H1 (cell line): ENCODE measurements at regions not wholly inside any gene's neighbourhood (a gene's known extent, or its start where the extent isn't known, plus 50 kb on each side); places are given as distances from the start of the nearest gene placed in this dataset.

Experiments used
- CTCF ChIA-PET: fragments of 300-600 bp; sonication (Branson Sonifier 250); formaldehyde crosslinking; loops from one replicate; lab custom pipeline; 2021; ENCODE audit not compliant: partially characterized antibody; lab: Charles Lee
- POLR2A ChIA-PET: fragments of 300-600 bp; sonication (Branson Sonifier 250); formaldehyde crosslinking; loops from one replicate; lab custom pipeline; 2021; ENCODE audit warnings: inconsistent platforms; ENCODE audit not compliant: partially characterized antibody; lab: Charles Lee
- DNase-seq, 2 experiments: peaks; one replicate each; pipeline versions ENCODE4 v3.0.0 to v3.0.0-alpha.2; 2010 to 2022; ENCODE audit warnings: low spot score in 2 of 2, low read depth in 1 of 2, mixed read lengths in 1 of 2
- FAIRE-seq: peaks from 2 replicates; lab custom pipeline; 2011; peaks lifted over from hg19 to GRCh38; lab: Jason Lieb, UNC
- H2AFZ ChIP-seq: 2 replicates; pipeline ENCODE4 v1.8.1; 2012; ENCODE audit warnings: low read length, inconsistent platforms
- H2AK5ac ChIP-seq: 2 replicates; pipeline ENCODE4 v1.6.1; 2013; ENCODE audit warnings: low read depth, low read length
- H2BK120ac ChIP-seq: replicated peaks from 2 replicates; pipeline ENCODE3; 2013; ENCODE audit warnings: low read depth, low read length, inconsistent platforms
- H2BK12ac ChIP-seq: 2 replicates; pipeline ENCODE4 v1.6.1; 2013; ENCODE audit warnings: low read depth, low read length
- H2BK15ac ChIP-seq: 2 replicates; pipeline ENCODE4 v1.6.1; 2013; ENCODE audit warnings: low read length
- H2BK20ac ChIP-seq: 2 replicates; pipeline ENCODE4 v1.6.1; 2013; ENCODE audit warnings: low read length
- H2BK5ac ChIP-seq: 2 replicates; pipeline ENCODE4 v1.6.1; 2013; ENCODE audit warnings: low read depth, low read length
- H3K14ac ChIP-seq: 2 replicates; pipeline ENCODE4 v1.6.1; 2013; ENCODE audit warnings: inconsistent platforms; ENCODE audit not compliant: insufficient read length
- H3K18ac ChIP-seq: 2 replicates; pipeline ENCODE4 v1.6.1; 2013; ENCODE audit warnings: low read length; ENCODE audit errors: extremely low read depth
- H3K23ac ChIP-seq: 2 replicates; pipeline ENCODE4 v1.6.1; 2013; ENCODE audit warnings: inconsistent platforms; ENCODE audit not compliant: insufficient read length
- H3K23me2 ChIP-seq: 2 replicates; pipeline ENCODE4 v1.6.1; 2013; ENCODE audit warnings: low read depth, low read length
- H3K27ac ChIP-seq: 2 replicates; pipeline ENCODE4 v1.6.1; 2011; ENCODE audit warnings: low read depth, low read length, inconsistent platforms
- H3K27me3 ChIP-seq, 4 experiments: replicated peaks in 1 of 4; 1 replicate in 1 of 4; 2 replicates in 3 of 4; pipeline versions ENCODE4 v1.6.1 to v1.8.1; 2011 to 2013; ENCODE audit warnings: low read length in 3 of 4, mild to moderate bottlenecking in 3 of 4, inconsistent platforms in 2 of 4, mixed read lengths in 2 of 4, moderate library complexity in 1 of 4; ENCODE audit not compliant: control insufficient read depth in 3 of 4, insufficient read depth in 3 of 4; ENCODE audit errors: extremely low read depth in 1 of 4
- H3K36me3 ChIP-seq, 4 experiments: 2 replicates each; pipeline versions ENCODE4 v1.6.1 to v1.8.1; 2011 to 2013; ENCODE audit warnings: mild to moderate bottlenecking in 4 of 4, low read length in 3 of 4, moderate library complexity in 2 of 4, control low read depth in 1 of 4, inconsistent platforms in 1 of 4; ENCODE audit not compliant: insufficient read depth in 4 of 4, control insufficient read depth in 2 of 4
- H3K4ac ChIP-seq: replicated peaks from 2 replicates; pipeline ENCODE3; 2013; ENCODE audit warnings: low read length, low read depth, mixed read lengths, inconsistent platforms; ENCODE audit not compliant: insufficient read length
- H3K4me1 ChIP-seq, 4 experiments: replicated peaks in 1 of 4; 1 replicate in 1 of 4; 2 replicates in 3 of 4; pipeline versions ENCODE4 v1.6.1 to v1.8.1; 2011 to 2013; ENCODE audit warnings: low read length in 3 of 4, inconsistent platforms in 2 of 4, mixed read lengths in 1 of 4; ENCODE audit not compliant: insufficient read depth in 4 of 4, control insufficient read depth in 3 of 4
- H3K4me2 ChIP-seq, 2 experiments: 2 replicates each; pipeline versions ENCODE4 v1.6.1 to v1.8.1; 2011 to 2013; ENCODE audit warnings: low read depth in 2 of 2, low read length in 2 of 2, control low read depth in 1 of 2, inconsistent platforms in 1 of 2, mild to moderate bottlenecking in 1 of 2; ENCODE audit not compliant: insufficient read depth in 1 of 2
- H3K4me3 ChIP-seq, 4 experiments: fragments of 200-600, 300-600 bp in 1 of 4; sonication (generic), shearing (Covaris generic), sonication (Bioruptor Twin) in 1 of 4; 2 replicates each; pipeline versions ENCODE4 v1.5.1 to v1.8.1; 2011 to 2016; ENCODE audit warnings: low read length in 4 of 4, low read depth in 3 of 4, control low read depth in 2 of 4, inconsistent platforms in 2 of 4, mild to moderate bottlenecking in 2 of 4, mixed read lengths in 1 of 4, moderate library complexity in 1 of 4; ENCODE audit not compliant: insufficient read depth in 2 of 4; ENCODE audit errors: extremely low read depth in 1 of 4
- H3K56ac ChIP-seq: replicated peaks from 2 replicates; pipeline ENCODE3; 2013; ENCODE audit warnings: low read depth, mild to moderate bottlenecking, mixed read lengths, low read length, inconsistent platforms; ENCODE audit not compliant: insufficient read length
- H3K79me1 ChIP-seq: 2 replicates; pipeline ENCODE4 v1.6.1; 2013; ENCODE audit warnings: low read depth, low read length, control low read depth
- H3K79me2 ChIP-seq, 2 experiments: 2 replicates each; pipeline versions ENCODE4 v1.6.1 to v1.8.1; 2012 to 2013; ENCODE audit warnings: low read length in 2 of 2, mild to moderate bottlenecking in 2 of 2, inconsistent platforms in 1 of 2; ENCODE audit not compliant: insufficient read depth in 2 of 2, control insufficient read depth in 1 of 2
- H3K9ac ChIP-seq, 4 experiments: replicated peaks in 1 of 4; 1 replicate in 1 of 4; 2 replicates in 3 of 4; pipeline versions ENCODE4 v1.6.1 to v1.8.1; 2011 to 2013; ENCODE audit warnings: low read depth in 3 of 4, low read length in 3 of 4, control low read depth in 2 of 4, mild to moderate bottlenecking in 2 of 4, moderate library complexity in 2 of 4, inconsistent platforms in 1 of 4; ENCODE audit errors: extremely low read depth in 1 of 4
- H3K9me3 ChIP-seq, 2 experiments: 2 replicates each; pipeline versions ENCODE4 v1.6.1 to v1.8.1; 2012 to 2013; ENCODE audit warnings: mild to moderate bottlenecking in 2 of 2, moderate library complexity in 2 of 2, control low read depth in 1 of 2, inconsistent platforms in 1 of 2, low read depth in 1 of 2, low read length in 1 of 2, mixed read lengths in 1 of 2; ENCODE audit not compliant: insufficient read depth in 2 of 2
- H4K20me1 ChIP-seq, 2 experiments: replicated peaks in 1 of 2; 2 replicates each; pipeline versions ENCODE3 to v1.8.1; 2011 to 2013; ENCODE audit warnings: inconsistent platforms in 2 of 2, low read length in 2 of 2, mild to moderate bottlenecking in 1 of 2; ENCODE audit not compliant: insufficient read depth in 2 of 2, control insufficient read depth in 1 of 2
- H4K5ac ChIP-seq: 2 replicates; pipeline ENCODE4 v1.6.1; 2013; ENCODE audit warnings: low read length, low read depth, mixed read lengths, inconsistent platforms; ENCODE audit not compliant: insufficient read length
- H4K8ac ChIP-seq: 2 replicates; pipeline ENCODE4 v1.8.0; 2013; ENCODE audit warnings: mild to moderate bottlenecking, moderate library complexity, low read length, inconsistent platforms; ENCODE audit not compliant: insufficient read depth; ENCODE audit errors: extremely low read depth
- H4K91ac ChIP-seq: replicated peaks from 2 replicates; pipeline ENCODE3; 2013; ENCODE audit warnings: low read length, mixed read lengths, inconsistent platforms; ENCODE audit not compliant: insufficient read length
- GTF2F1 ChIP-seq: IDR thresholded peaks from 2 replicates; pipeline ENCODE4 v1.6.1; 2012; ENCODE audit warnings: low read depth, low read length, improper control_type of control experiment, borderline replicate concordance
- KDM4A ChIP-seq: IDR thresholded peaks from one replicate; pipeline ENCODE4 v1.7.1; 2012; ENCODE audit warnings: low read depth, mild to moderate bottlenecking, moderate library complexity, low read length, inconsistent platforms; ENCODE audit not compliant: severe bottlenecking
- NANOG ChIP-seq: IDR thresholded peaks from 2 replicates; pipeline ENCODE4 v1.6.1; 2011; ENCODE audit warnings: low read length, low read depth, mild to moderate bottlenecking, inconsistent platforms; ENCODE audit not compliant: insufficient read depth, poor library complexity, severe bottlenecking
- SUZ12 ChIP-seq: fragments of 200-600 bp; sonication (generic); IDR thresholded peaks from 2 replicates; pipeline ENCODE4 v1.6.1; 2012; ENCODE audit warnings: mild to moderate bottlenecking, inconsistent platforms, low read length, moderate library complexity, mixed read lengths
- WGBS, 2 experiments: shearing (Covaris generic) in 1 of 2; methylation state at CpG; one replicate each; pipeline versions ENCODE4 v1.1.6 to v1.1.7; 2013 to 2015; ENCODE audit warnings: low lambda C conversion rate in 2 of 2, mixed read lengths in 2 of 2, inconsistent platforms in 1 of 2, low coverage in 1 of 2, missing lambda C conversion rate in 1 of 2; ENCODE audit not compliant: insufficient replicate concordance in 2 of 2, insufficient coverage in 1 of 2, insufficient read length in 1 of 2; ENCODE audit errors: extremely low coverage in 1 of 2, missing lambda C conversion rate in 1 of 2; 5-methylcytosine and 5-hydroxymethylcytosine counted together
- TF ChIP-seq, protein P1 (sequence below), 3 experiments: IDR thresholded peaks; 1 replicate in 2 of 3; 2 replicates in 1 of 3; pipeline versions ENCODE4 v1.5.1 to v1.6.1; 2011; ENCODE audit warnings: low read length in 3 of 3, mild to moderate bottlenecking in 3 of 3, inconsistent platforms in 2 of 3, low read depth in 1 of 3, moderate library complexity in 1 of 3; ENCODE audit not compliant: insufficient read depth in 1 of 3; ENCODE audit errors: control extremely low read depth in 1 of 3

DNA sequence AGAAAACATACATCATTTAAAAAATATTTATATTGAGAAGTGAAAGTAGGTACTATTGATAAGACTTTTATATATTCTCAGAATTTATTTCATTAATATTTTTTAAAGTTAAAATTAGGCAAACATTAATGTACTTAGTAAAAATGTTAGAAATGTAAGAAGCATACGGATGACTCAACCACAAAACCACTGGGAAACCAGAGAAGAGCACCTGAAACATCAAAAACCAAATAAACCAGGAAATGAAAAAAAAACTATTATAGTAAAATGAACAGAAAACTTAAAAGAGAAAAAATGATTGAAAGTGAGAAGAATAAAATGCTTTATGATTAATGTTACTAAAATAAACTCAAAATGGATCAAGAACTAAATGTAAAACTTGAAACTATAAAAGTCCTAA is 233.2 kb upstream of the DAB2 start:
- ChIA-PET CTCF (no interaction called here), POLR2A (no interaction called here)
- FAIRE-seq: no peak
- H2AFZ ChIP-seq: no peak overlapping the region
- no peak for TF ChIP-seq GTF2F1
- TF ChIP-seq NANOG: no peak
- TF ChIP-seq KDM4A: no peak
- no peak for TF ChIP-seq SUZ12
- TF ChIP-seq, protein P1, sequence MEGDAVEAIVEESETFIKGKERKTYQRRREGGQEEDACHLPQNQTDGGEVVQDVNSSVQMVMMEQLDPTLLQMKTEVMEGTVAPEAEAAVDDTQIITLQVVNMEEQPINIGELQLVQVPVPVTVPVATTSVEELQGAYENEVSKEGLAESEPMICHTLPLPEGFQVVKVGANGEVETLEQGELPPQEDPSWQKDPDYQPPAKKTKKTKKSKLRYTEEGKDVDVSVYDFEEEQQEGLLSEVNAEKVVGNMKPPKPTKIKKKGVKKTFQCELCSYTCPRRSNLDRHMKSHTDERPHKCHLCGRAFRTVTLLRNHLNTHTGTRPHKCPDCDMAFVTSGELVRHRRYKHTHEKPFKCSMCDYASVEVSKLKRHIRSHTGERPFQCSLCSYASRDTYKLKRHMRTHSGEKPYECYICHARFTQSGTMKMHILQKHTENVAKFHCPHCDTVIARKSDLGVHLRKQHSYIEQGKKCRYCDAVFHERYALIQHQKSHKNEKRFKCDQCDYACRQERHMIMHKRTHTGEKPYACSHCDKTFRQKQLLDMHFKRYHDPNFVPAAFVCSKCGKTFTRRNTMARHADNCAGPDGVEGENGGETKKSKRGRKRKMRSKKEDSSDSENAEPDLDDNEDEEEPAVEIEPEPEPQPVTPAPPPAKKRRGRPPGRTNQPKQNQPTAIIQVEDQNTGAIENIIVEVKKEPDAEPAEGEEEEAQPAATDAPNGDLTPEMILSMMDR (IDR thresholded peaks at IDR 0.05; ENCODE audit: control extremely low read depth in 1 of 3, insufficient read depth in 1 of 3, low read depth in 1 of 3, low read length in 3 of 3): no peak
- H3K9ac ChIP-seq: no peak overlapping the region
- H2BK120ac ChIP-seq: no peak overlapping the region
- no peak overlapping the region for H3K4me2 ChIP-seq
- H3K27ac ChIP-seq: no peak overlapping the region
- H2AK5ac ChIP-seq: no peak overlapping the region
- H2BK5ac ChIP-seq: no peak overlapping the region
- H4K91ac ChIP-seq: no peak overlapping the region
- H3K79me1 ChIP-seq: no peaks in the 10 kb centered on the region
- no peak overlapping the region for H3K14ac ChIP-seq
- no peak overlapping the region for H2BK20ac ChIP-seq
- no peak overlapping the region for H2BK12ac ChIP-seq
- H3K23ac ChIP-seq: no peak overlapping the region
- no peak overlapping the region for H3K56ac ChIP-seq
- no peaks in the 10 kb centered on the region for H3K79me2 ChIP-seq
- no peaks in the 10 kb centered on the region for H3K36me3 ChIP-seq
- 97% methylated on average over 1 of the region's 1 CpG; no CpG with 5 or more reads in 1 of the 2 experiments for WGBS, 2 experiments
- H4K5ac ChIP-seq: no peak overlapping the region
- H4K20me1 ChIP-seq: no peaks in the 10 kb centered on the region
- no peaks in the 10 kb centered on the region for H3K9me3 ChIP-seq
- H3K23me2 ChIP-seq: no peaks in the 10 kb centered on the region
- no peak for DNase-seq
- H3K4me1 ChIP-seq: peaks cover 0 to 3% (median 1%) of the 10 kb centered on the region in 4 experiments; a peak in 2 of 7 replicates
- H3K27me3 ChIP-seq: peaks cover 0 to 2% (median 0%) of the 10 kb centered on the region in 4 experiments; a peak in 3 of 7 replicates
- no peak overlapping the region for H4K8ac ChIP-seq
- no peak overlapping the region for H3K4me3 ChIP-seq
- no peak overlapping the region for H3K4ac ChIP-seq
- no peak overlapping the region for H2BK15ac ChIP-seq
- no peak overlapping the region for H3K18ac ChIP-seq
